GM23338 (cell line): ENCODE measurements at regions not wholly inside any gene's neighbourhood (a gene's known extent, or its start where the extent isn't known, plus 50 kb on each side); places are given as distances from the start of the nearest gene placed in this dataset.

Experiments
- CREB1 ChIP-seq: fragments of 250-450 bp; sonication (Bioruptor Pico); IDR thresholded peaks from 2 replicates; pipeline ENCODE4 v1.5.0; 2020; ENCODE audit warnings: low read depth, mild to moderate bottlenecking, moderate library complexity
- EZH2 ChIP-seq: fragments of 200-600 bp; sonication (generic); IDR thresholded peaks from one replicate; pipeline ENCODE4 v1.8.0; 2017; ENCODE audit warnings: antibody characterized with exemption, mild to moderate bottlenecking, low read depth; ENCODE audit not compliant: unreplicated experiment
- EZH2phosphoT487 ChIP-seq: fragments of 200-600 bp; sonication (generic); IDR thresholded peaks from one replicate; pipeline ENCODE4 v1.8.1; 2018; ENCODE audit warnings: antibody characterized with exemption; ENCODE audit not compliant: unreplicated experiment
- JUNB ChIP-seq: IDR thresholded peaks from one replicate; pipeline ENCODE4 v1.6.1; 2016; ENCODE audit warnings: antibody characterized with exemption; ENCODE audit not compliant: unreplicated experiment
- NANOG ChIP-seq: IDR thresholded peaks from 2 replicates; pipeline ENCODE4 v1.6.1; 2016; ENCODE audit warnings: antibody characterized with exemption, borderline replicate concordance
- POLR2AphosphoS5 ChIP-seq: IDR thresholded peaks from 2 replicates; pipeline ENCODE4 v1.6.1; 2016; ENCODE audit warnings: antibody characterized with exemption, low read depth
- REST ChIP-seq: IDR thresholded peaks from one replicate; pipeline ENCODE4 v1.6.1; 2018; ENCODE audit warnings: antibody characterized with exemption; ENCODE audit not compliant: unreplicated experiment
- STAT1 ChIP-seq: IDR thresholded peaks from one replicate; pipeline ENCODE4 v1.6.1; 2016; ENCODE audit warnings: antibody characterized with exemption; ENCODE audit not compliant: unreplicated experiment
- ZNF114 ChIP-seq: fragments of 250-450 bp; sonication (Bioruptor Pico); IDR thresholded peaks from 2 replicates; pipeline ENCODE4 v1.5.0; 2020; ENCODE audit warnings: mild to moderate bottlenecking, moderate library complexity
- ZNF331 ChIP-seq: fragments of 250-450 bp; sonication (Bioruptor Pico); IDR thresholded peaks from 2 replicates; pipeline ENCODE4 v1.5.0; 2020; ENCODE audit warnings: low read depth, mild to moderate bottlenecking, moderate library complexity
- ZNF462 ChIP-seq: fragments of 250-450 bp; sonication (Bioruptor Pico); IDR thresholded peaks from 2 replicates; pipeline ENCODE4 v1.5.0; 2020; ENCODE audit warnings: mild to moderate bottlenecking, moderate library complexity
- TF ChIP-seq, protein P1 (sequence below), 2 experiments: fragments of 200-600 bp in 1 of 2; sonication (generic) in 1 of 2; conservative IDR thresholded peaks; 2 replicates each; pipeline versions ENCODE4 v1.5.1 to v1.6.1; 2016 to 2017; ENCODE audit warnings: antibody characterized with exemption in 2 of 2, low read depth in 2 of 2, mild to moderate bottlenecking in 2 of 2, moderate library complexity in 1 of 2
- TF ChIP-seq, protein P2 (sequence below): IDR thresholded peaks from 2 replicates; pipeline ENCODE4 v1.6.1; 2016; ENCODE audit warnings: antibody characterized with exemption

- TF ChIP-seq CREB1 (CRISPR knock-in tag), result no peak
- TF ChIP-seq, protein P1, sequence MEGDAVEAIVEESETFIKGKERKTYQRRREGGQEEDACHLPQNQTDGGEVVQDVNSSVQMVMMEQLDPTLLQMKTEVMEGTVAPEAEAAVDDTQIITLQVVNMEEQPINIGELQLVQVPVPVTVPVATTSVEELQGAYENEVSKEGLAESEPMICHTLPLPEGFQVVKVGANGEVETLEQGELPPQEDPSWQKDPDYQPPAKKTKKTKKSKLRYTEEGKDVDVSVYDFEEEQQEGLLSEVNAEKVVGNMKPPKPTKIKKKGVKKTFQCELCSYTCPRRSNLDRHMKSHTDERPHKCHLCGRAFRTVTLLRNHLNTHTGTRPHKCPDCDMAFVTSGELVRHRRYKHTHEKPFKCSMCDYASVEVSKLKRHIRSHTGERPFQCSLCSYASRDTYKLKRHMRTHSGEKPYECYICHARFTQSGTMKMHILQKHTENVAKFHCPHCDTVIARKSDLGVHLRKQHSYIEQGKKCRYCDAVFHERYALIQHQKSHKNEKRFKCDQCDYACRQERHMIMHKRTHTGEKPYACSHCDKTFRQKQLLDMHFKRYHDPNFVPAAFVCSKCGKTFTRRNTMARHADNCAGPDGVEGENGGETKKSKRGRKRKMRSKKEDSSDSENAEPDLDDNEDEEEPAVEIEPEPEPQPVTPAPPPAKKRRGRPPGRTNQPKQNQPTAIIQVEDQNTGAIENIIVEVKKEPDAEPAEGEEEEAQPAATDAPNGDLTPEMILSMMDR (conservative IDR thresholded peaks at IDR 0.05; ENCODE audit: low read depth in 2 of 2), result no peak
- no peak for TF ChIP-seq ZNF114
- TF ChIP-seq EZH2phosphoT487, result no peak
- TF ChIP-seq REST, result no peak
- no peak for TF ChIP-seq POLR2AphosphoS5
- TF ChIP-seq EZH2, result no peak
- TF ChIP-seq, protein P2, sequence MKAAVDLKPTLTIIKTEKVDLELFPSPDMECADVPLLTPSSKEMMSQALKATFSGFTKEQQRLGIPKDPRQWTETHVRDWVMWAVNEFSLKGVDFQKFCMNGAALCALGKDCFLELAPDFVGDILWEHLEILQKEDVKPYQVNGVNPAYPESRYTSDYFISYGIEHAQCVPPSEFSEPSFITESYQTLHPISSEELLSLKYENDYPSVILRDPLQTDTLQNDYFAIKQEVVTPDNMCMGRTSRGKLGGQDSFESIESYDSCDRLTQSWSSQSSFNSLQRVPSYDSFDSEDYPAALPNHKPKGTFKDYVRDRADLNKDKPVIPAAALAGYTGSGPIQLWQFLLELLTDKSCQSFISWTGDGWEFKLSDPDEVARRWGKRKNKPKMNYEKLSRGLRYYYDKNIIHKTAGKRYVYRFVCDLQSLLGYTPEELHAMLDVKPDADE, result no peak
- TF ChIP-seq NANOG, result no peak
- TF ChIP-seq JUNB, result no peak
- TF ChIP-seq STAT1, result no peak
- TF ChIP-seq ZNF331 (CRISPR knock-in tag), result no peak
- no peak for TF ChIP-seq ZNF462 (CRISPR knock-in tag)
These were observed 332.0 kb upstream of the ZNF32 start for GRCh38 chr10:43980715-43981114.
